Erythroblast (primary cell): ENCODE measurements at regions not wholly inside any gene's neighbourhood (a gene's known extent, or its start where the extent isn't known, plus 50 kb on each side); places are given as distances from the start of the nearest gene placed in this dataset.

Source experiments
- GATA1 ChIP-seq: IDR thresholded peaks from 2 replicates; pipeline ENCODE4 v1.6.1; 2011; ENCODE audit warnings: low read depth, mild to moderate bottlenecking, control low read depth, low read length, moderate library complexity
- POLR2A ChIP-seq: IDR thresholded peaks from 2 replicates; pipeline ENCODE4 v1.6.1; 2011; ENCODE audit warnings: mild to moderate bottlenecking, low read length

GRCh38 chr6:77326711-77327110, 136.6 kb downstream of the HTR1B start:
- TF ChIP-seq POLR2A, result no peak
- no peak for TF ChIP-seq GATA1
